ENCODE measurements at regions not wholly inside any gene's neighbourhood (a gene's known extent, or its start where the extent isn't known, plus 50 kb on each side); places are given as distances from the start of the nearest gene placed in this dataset.

DNA sequence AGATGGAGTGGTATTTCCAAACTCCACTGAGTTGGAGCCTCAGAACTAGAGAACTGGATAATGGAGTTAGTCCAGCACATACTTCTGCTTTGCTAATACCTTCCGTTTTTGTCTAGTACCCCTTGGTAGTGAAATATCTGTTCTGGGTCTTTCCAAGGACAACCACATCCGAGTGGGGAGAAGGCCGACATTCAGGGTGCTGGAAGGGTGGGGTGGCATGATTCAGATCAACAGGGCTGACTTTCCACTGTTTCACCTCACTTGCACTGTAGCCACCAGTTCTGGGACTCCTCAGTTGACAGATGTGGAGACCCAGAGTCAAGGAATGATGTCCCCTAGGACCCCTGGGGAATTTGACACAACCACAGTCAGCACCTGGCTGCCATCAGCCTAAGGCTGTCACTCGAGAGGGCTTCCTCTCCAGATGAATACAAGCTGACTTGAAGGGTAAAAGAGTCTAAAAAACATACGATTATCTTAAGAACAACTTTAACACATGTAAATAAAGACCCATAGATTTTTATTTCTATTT, 84.8 kb upstream of the HNF1B start:
- TF ChIP-seq FOXM1 (IDR thresholded peaks at IDR 0.05; ENCODE audit: borderline replicate concordance, low read depth) (no peak), TAF1 (IDR thresholded peaks at IDR 0.05; ENCODE audit: low read depth) (no peak), EGR1 (IDR thresholded peaks at IDR 0.05) (no peak)

Data from Ishikawa (cell line).